IPS-NIHi11 (cell line): ENCODE measurements at regions not wholly inside any gene's neighbourhood (a gene's known extent, or its start where the extent isn't known, plus 50 kb on each side); places are given as distances from the start of the nearest gene placed in this dataset.
"Not testable (repeated sequence)": the region's sequence is repeated elsewhere in the genome, so short reads cannot be mapped to it uniquely, and the experiment has no call there.

Experiments used
- DNase-seq: peaks from one replicate; pipeline ENCODE4 v3.0.0; 2012; ENCODE audit warnings: mixed read lengths, low spot score

DNA sequence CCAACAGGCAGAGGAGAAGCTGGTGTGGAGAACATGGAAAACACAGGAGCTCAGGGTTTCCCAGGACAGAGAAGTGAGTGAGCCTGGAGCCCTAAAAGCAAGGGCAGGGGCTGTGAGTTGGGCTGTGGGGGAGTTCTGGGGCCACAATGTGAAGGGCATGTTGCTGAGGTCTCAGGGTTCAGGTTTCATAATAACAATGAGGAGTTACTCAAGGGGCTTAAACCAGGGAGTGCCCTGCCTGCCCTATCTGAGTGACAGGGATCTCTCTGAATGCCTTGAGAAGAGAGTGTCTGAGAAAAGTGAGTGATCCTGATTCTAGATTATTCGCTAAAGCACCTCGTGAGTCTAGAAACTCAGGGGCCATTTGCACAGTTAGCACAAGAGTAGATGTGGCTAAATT, 129.6 kb downstream of the VPREB1 start:
- no peak for DNase-seq

DNA sequence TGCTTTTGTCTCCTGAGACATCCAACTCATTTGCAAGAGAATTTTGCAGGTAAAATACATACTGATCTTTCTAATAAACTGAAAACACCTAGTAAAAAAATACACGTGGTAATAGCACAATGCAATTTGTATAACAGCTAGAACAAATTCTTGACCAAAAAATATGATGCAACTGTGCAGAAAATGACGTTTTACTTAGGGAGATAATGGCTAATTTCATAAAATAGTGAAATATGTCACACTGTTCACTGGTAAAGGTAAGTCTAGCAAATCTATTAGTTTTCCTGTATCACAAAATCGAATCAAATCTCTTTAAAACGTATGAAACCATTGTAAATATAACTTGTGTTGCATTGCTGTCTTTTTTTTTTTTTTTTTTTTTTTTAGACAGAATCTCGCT, 130.0 kb downstream of the VPREB1 start:
- DNase-seq = no peak

DNA sequence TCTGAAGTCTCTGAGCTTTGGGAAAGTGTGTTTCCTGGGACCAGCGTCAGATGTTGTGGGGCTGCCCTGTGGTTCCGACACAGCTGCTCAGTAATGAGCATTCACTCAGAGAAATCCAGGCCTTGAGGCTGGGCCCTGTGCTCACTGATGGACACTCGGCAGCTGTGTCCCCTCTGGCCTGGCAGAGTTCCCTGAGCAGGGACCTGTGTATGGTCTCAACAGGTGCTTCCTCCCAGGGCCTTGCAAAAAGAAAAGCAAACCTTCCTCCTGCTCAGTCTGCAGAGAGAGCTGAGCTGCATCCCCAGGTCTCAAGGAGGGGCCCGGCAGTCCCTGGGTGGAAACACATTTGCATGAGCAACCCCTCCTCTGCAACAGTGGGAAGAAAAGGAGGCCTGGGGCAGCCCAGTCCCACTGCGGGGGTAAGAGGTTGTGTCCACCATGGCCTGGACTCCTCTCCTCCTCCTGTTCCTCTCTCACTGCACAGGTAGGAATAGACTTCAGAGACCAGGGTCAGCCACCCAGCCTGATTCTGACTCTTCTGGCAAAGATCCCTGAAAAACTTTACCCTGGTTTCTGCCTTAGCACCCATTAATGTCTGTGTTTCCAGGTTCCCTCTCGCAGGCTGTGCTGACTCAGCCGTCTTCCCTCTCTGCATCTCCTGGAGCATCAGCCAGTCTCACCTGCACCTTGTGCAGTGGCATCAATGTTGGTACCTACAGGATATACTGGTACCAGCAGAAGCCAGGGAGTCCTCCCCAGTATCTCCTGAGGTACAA, 131.2 kb downstream of the VPREB1 start:
- no peak for DNase-seq

DNA sequence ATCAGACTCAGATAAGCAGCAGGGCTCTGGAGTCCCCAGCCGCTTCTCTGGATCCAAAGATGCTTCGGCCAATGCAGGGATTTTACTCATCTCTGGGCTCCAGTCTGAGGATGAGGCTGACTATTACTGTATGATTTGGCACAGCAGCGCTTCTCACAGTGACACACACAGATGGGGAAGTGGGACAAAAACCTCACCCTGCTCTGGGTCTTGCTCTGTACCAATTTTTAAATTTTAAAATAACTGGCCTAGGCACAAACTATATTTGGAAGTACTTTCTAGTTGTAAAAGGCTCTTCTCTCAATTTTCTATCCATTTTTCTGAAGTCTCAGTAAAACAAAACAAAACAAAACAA, 131.7 kb downstream of the VPREB1 start:
- no peak for DNase-seq

DNA sequence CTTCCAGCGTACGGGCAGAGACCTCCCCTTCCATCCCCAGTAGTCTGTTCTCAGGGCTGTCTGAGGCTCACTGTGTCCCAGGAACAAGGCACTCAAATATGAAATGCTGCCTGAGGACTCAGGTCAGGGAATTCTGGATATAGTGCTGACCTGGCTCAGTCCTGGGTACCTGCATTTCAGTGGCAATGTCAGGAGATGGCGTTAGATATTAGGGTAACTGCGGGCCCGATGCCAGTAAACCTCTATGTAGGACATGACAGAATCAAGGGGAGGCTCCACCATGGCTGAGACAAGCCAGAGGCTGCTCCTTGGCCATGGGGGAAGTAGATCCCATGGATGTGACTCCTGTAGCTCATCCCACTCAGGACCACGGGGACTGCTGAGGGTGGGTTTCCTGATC, 131.7 kb downstream of the ZNF280B start:
- not testable (repeated sequence) for DNase-seq

DNA sequence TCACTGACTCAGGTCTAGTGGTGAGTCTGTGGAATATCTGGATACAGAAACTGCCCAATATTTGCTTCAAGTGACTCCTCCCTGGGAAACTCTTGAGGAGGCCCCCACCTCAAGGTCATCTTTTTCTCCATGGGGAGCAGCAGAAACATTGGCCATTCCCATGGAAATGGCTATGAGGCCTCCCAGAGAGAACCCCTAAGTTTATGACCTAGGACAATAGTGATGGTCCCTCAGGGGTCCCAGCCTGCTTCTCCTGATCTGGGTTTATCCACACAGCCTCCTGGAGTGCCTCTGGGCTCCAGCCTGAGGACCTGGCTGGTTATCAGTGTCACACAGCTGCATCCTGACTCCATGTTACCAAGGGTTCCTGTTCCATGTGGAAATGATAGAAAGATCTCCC, 131.2 kb downstream of the ZNF280B start:
- no peak for DNase-seq

DNA sequence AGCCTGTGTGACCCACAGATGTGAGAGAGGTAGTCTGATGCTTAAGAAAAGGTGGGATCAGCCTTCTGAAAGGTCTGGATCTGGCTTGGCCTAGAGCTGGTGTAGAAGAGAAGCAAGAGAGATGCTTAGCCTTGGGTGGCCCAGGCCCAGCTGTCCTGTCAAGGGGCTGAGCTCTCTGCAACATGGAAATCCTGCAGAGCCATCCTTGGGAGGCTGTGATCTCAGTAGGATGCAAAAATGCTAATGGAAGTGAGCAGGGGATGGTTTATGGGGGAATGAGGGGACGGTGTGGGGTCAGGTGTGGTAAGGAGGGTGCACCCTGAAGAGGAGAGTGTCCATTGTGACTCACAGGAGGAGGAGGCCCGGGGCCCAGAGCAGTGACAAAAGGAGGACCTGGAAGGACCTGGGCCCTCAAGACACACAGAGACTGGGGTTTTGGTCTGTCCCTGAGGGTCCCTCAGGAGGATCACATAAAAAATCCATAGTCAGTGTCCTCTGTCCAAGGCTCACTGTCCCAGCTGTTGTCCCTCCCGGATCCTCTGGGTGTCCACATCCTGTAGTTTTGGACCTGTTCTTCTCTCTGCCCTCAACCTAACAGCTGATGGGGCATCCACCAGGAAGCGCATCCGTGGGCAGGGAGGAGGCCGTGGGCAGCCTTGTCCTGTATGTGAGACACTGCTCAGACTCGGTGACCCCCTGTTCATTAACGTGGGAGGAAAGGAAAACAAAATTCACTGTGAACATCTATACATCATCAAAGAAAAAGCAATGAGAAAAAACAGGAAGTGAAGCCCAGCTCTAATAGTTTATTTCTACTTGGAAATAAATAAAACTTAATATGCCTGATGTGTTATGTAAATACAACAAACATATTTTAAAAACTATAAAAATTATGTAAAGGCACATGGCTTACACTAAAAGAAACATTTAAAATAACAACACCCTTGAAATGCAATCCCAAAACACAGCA, 129.8 kb downstream of the ZNF280B start:
- DNase-seq = no peak

DNA sequence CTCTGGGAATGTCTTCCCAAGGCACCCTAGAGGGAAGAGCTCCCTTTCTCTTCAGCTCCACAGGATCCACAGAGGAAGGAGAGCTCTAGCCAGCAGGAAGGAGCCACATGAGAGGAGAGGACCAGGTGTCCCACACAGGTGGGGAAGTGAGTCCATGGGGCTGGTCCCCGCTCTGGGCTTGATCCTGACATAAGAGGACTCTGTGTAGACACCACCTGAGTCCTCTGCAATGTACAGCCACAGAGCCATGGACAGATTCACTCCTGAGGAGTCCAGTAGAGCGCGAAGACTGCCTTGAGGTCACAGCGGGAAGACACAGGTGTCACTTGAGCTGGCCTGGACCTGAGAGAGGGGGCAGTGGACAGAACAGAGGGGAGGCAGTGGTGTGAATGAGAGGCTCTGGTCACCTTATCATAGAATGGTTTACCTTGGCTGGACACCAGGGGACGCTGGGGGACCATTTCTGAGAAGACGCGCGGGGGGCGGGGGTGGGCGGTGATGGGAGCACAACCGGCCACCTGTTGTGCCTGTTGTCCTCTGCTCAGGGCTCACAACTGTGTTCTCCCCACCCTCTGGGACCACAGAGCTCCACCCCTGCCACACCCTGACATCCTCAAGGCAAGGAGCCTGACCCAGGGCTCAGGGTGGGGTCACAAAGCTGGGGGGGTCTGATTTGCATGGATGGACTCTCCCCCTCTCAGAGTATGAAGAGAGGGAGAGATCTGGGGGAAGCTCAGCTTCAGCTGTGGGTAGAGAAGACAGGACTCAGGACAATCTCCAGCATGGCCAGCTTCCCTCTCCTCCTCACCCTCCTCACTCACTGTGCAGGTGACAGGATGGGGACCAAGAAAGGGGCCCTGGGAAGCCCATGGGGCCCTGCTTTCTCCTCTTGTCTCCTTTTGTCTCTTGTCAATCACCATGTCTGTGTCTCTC, 128.2 kb downstream of the ZNF280B start:
- peak; percentile 72 for DNase-seq

DNA sequence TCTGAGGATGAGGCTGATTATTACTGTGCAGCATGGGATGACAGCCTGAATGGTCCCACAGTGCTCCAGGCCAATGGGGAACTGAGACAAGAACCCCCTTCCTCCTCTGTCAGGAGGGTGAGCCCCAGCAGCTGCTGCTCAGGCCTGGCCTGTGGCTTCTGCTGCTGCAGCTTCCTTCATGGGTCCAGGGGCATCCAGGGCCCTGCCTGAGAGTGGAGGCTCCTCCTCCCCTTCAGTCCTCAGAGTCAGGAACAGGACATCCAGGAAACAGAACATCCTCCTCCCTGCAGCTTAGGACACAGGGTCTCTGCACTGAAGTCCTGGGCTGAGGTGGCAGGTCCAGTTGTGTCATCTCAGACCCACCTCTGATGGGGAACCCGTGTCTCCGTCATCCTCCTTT, 127.2 kb downstream of the ZNF280B start:
- DNase-seq = not testable (repeated sequence)

DNA sequence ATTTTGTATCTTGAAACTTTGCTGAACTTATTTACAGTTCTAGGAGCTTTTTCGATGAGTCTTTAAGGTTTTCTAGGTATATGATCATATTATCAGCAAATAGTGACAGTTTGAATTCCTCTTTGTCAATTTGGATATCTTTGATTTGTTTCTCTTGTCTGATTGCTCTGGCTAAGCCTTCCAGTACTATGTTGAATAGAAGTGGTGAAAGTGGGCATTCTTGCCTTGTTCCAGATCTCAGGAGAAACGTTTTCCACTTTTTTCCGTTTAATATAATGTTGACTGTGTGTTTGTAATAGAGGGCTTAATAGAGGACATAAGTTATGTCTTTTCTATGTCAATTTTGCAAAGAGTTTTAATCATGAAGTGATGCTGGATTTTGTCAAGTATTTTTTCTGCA, 124.3 kb downstream of the ZNF280B start:
- no peak for DNase-seq

DNA sequence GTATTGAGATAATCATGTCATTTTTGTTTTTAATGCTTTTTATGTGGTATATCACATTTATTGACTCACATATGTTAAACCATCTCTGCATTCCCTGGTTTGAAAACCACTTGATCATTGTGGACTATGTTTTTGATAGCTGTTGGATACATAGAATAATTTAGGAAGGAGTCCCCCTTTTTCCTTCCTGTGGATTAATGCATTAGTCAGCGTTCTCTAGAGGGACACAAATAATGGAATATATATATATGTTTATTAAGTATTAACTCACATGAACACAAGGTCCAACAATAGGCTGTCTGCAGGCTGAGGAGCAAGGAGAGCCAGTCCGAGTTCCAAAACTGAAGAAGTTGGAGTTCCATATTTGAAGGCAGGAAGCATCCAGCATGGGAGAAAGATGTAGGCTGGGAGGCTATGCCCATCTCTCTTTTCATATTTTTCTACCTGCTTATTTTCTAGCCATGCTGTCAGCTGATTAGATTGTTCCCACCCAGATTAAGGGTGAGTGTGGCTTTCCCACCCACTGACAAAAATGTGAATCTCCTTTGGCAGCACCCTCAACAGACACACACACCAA, 123.8 kb downstream of the ZNF280B start:
- no peak for DNase-seq

DNA sequence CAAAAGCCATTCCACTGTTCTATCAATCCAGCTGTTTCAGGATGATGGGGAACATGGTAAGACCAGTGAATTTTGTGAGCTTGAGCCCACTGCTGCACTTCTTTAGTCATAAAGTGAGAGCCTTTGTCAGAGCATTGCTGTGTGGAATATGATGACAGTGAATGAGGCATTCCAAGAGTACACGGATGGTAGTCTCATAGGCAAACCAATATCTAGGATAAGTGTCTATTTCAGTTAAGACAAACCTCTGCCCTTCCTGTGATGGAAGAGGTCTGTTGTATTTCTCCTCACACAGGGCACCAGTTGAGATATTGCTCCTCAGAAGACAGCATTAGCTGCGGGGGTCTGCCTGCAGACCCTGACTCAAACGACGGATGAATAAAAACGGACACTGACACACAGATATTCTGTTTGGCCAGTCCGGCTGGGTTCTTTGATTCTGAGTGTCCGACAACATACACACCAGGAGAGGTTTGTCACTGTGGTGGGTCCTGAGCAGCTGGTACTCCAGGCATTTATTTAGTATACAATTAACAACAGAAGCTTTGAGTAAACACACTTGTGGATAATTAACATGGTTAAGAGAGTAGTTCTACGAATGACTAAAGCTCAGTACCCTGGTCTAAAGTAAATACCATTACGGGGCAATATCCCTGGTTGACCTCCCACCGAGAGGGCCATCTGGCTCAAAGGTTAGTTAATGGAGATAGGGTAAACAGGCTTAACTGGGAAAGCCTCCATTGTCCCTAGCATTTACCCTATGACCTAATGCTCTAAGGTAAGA, 121.7 kb downstream of the ZNF280B start:
- no peak for DNase-seq

DNA sequence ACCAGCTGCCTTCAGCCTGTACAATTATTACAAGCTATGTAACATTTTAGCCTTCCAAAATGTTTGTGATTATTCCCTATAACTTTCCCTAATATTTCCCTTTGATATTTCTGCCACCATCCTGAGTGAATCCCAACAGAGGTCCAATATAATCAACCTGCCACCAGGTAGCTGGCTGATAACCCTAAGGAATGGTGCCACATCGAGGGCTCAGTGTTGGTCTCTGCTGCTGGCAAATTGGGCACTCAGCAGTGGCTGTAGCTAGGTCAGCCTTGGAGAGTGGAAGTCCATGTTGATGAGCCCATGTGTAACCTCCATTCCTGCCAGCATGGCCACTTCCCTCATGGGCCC, 121.2 kb downstream of the ZNF280B start:
- DNase-seq = no peak

DNA sequence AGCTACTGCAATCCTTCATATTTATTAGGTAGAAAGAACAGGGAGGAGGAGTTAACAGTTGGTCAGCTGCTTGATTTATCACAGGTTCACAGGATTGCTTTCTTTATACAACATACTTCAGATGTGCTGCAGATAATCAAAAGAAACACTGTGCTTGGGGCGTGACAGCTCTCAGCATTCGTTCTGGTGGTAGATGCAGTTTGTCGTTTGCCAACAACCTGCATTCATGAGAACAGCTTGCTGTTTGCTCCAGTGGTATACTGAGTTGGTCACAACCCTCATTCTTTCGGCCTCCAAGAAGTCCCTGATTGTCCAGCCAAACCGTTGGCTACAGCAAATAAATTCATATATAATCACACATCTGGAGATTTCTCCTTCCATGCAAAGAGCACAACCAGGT, 120.5 kb downstream of the ZNF280B start:
- no peak for DNase-seq

DNA sequence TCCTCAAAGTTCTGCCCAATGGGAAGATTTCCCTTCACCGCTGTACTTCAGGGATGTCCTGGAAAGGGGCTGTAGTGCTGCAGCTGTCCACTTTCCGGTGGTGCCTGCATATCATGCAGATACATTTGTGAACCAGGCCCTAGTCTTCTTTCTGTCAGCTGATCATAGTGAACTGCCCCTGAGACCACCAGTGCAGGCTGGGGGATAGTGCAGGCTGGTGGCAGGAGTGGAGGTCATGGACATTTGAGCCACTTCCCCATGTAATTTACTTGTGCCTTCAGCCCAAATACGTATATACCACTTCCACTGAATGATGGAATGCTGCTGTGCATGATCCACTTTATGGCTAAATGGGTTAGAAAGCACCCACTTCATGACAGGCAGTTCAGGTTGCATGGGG, 120.0 kb downstream of the ZNF280B start:
- no peak for DNase-seq

DNA sequence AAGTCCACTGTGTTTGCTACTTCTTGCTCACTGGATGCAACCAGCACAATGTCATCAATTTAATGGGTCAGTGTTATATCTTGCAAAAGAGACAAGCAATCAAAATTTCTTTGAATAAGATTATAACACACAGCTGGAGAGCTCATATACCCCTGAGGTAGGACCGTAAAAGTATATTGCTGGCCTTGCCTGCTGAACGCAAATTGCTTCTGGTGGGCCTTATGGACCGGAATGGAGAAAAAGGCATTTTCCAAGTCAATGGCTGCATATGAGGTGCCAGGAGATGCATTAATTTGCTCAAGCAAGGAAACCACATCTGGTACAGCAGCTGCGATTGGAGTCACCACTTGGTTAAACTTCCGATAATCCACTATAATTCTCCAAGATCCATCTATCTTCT, 119.1 kb downstream of the ZNF280B start:
- DNase-seq = no peak

DNA sequence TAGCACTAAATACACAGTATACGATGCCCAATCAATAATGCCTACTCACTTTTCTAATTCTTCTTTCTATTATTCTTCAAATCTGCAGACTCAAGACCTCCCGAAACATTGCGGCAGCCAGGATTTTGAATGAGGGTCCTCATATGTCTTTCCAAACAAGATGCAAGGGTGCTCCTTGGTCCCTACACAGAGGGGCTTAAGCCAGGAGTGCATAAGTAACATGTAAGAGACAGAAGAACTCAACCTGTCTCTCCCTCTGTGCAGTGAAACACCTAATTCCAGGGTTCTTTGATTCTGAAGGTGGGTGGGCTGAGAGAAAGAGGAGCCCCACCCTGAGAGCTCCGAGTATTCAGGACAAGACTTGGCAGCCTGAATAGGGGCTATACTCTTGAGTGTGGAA, 117.6 kb downstream of the ZNF280B start:
- DNase-seq = no peak

DNA sequence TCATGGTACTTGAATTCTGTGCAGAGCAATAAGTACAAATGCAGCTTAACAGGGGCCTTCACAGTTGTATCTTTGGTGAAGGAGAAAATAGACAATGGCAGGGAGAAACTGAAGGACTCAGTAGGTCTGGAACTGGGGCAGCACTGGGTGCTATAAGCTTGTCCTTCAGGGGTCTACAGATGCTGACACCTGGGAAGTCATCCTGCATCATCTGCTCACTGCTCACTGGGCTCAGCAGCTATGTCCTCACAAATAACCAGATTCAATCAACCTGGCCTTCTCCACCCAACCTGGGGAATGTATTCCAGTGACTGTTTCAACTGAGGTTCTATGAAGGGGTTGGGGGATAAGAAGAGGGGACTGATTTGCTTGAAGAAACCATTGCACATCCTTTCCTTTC, 117.0 kb downstream of the ZNF280B start:
- DNase-seq = no peak

DNA sequence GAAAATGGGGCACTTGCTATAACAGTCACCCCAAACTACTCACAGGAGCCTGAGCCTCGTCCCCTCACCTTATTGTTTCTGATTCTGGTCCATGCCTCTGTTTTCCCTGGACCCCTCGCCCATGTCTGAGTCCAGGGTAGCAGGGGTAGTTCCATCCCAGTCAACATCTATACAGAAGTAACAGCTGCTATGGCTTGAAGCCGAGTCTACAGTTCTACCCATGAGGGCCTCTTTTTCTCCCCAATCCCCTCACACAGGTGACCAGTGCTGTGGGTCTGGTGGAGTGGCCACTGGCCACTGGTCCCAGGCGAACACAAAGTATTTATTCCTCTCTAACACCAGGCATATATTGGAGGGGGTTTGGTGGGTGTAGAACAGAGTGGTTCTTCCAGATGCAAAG, 116.4 kb downstream of the ZNF280B start:
- no peak for DNase-seq

DNA sequence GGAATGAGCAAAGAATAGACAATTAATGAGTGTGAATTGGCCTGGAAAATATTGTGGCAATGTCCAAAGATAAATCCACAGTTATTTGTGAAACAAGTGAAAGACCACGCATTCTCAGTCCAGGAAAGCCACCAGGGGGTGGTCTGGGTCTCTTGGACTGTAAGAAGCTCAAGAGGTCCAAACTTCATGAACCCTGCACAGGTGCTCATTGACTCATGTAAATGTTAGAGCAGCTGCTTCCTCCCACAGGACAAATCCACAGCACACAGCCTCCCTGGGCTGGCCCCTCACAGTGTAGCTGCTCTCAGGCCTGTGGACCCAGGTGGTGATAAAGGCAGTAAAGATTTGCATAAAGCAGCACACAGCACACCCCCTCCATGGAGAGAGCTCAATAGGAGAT, 114.0 kb downstream of the ZNF280B start:
- DNase-seq = no peak

DNA sequence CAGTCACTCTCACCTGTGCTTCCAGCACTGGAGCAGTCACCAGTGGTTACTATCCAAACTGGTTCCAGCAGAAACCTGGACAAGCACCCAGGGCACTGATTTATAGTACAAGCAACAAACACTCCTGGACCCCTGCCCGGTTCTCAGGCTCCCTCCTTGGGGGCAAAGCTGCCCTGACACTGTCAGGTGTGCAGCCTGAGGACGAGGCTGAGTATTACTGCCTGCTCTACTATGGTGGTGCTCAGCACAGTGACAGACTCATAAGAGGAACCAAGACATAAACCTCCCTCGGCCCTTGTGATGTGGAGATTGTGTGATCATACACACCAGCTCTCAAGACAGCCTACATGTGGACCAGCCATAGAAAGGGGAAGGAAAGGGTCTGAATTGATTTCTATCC, 113.3 kb downstream of the ZNF280B start:
- DNase-seq = no peak
